HG03045 (cell line): ENCODE measurements at regions not wholly inside any gene's neighbourhood (a gene's known extent, or its start where the extent isn't known, plus 50 kb on each side); places are given as distances from the start of the nearest gene placed in this dataset.
"Not testable (repeated sequence)": the region's sequence is repeated elsewhere in the genome, so short reads cannot be mapped to it uniquely, and the experiment has no call there.

Source experiments
- ATAC-seq: cut with Tn5 transposase; IDR thresholded peaks from one replicate; pipeline ENCODE4 v1.9.1; 2021; ENCODE audit warnings: mild to moderate bottlenecking, moderate library complexity; ENCODE audit not compliant: unreplicated experiment

GRCh38 chr9:87195306-87195705, 248.0 kb upstream of the GAS1 start:
- ATAC-seq: no peak

GRCh38 chr9:87197349-87198130, 250.2 kb upstream of the GAS1 start:
- no peak for ATAC-seq

- no peak for ATAC-seq
These were observed 251.4 kb upstream of the GAS1 start for GRCh38 chr9:87198716-87199115.

GRCh38 chr9:87199278-87199677, 252.0 kb upstream of the GAS1 start:
- no peak for ATAC-seq

- no peak for ATAC-seq
These were observed 252.5 kb upstream of the GAS1 start for GRCh38 chr9:87199782-87200181.

GRCh38 chr9:87201351-87201751, 254.0 kb upstream of the GAS1 start:
- ATAC-seq: no peak

- no peak for ATAC-seq
These were observed 258.9 kb upstream of the GAS1 start for GRCh38 chr9:87206064-87206661.

- ATAC-seq: not testable (repeated sequence)
These were observed 263.4 kb upstream of the GAS1 start for GRCh38 chr9:87210658-87211057.

GRCh38 chr9:87211669-87212068, 264.4 kb upstream of the GAS1 start:
- no peak for ATAC-seq

- ATAC-seq: no peak
These were observed 265.3 kb upstream of the GAS1 start for GRCh38 chr9:87212605-87213021.

GRCh38 chr9:87213948-87214347, 266.6 kb upstream of the GAS1 start:
- no peak for ATAC-seq

GRCh38 chr9:87214991-87215390, 267.7 kb upstream of the GAS1 start:
- no peak for ATAC-seq

- ATAC-seq: no peak
These were observed 268.7 kb upstream of the GAS1 start for GRCh38 chr9:87216036-87216435.

- ATAC-seq: no peak
These were observed 269.7 kb upstream of the GAS1 start for GRCh38 chr9:87216897-87217455.

- ATAC-seq: no peak
These were observed 274.0 kb upstream of the DAPK1 start for GRCh38 chr9:87223392-87224246.

GRCh38 chr9:87226896-87227295, 270.8 kb upstream of the DAPK1 start:
- ATAC-seq: no peak

- ATAC-seq: no peak
These were observed 270.2 kb upstream of the DAPK1 start for GRCh38 chr9:87227456-87227855.

GRCh38 chr9:87229108-87229507, 268.6 kb upstream of the DAPK1 start:
- no peak for ATAC-seq

- no peak for ATAC-seq
These were observed 264.2 kb upstream of the DAPK1 start for GRCh38 chr9:87233431-87233830.

GRCh38 chr9:87233899-87234455, 263.7 kb upstream of the DAPK1 start:
- no peak for ATAC-seq

GRCh38 chr9:87234854-87235253, 262.8 kb upstream of the DAPK1 start:
- no peak for ATAC-seq
